ENCODE measurements at regions not wholly inside any gene's neighbourhood (a gene's known extent, or its start where the extent isn't known, plus 50 kb on each side); places are given as distances from the start of the nearest gene placed in this dataset.

GRCh38 chr5:54720341-54720740 lies 202.8 kb downstream of the SNX18 start:
- CTCF ChIA-PET (ENCODE audit: unreplicated experiment), result no interaction called here
- Histone ChIP-seq H3K9me2 (ENCODE audit: insufficient read depth, low read length) (no peaks in the 10 kb centered on the region), H3K79me2 (ENCODE audit: insufficient read depth, low read depth, low read length) (no peaks in the 10 kb centered on the region), H3K9me3 (ENCODE audit: low read length) (no peaks in the 10 kb centered on the region), H4K20me1 (ENCODE audit: insufficient read depth, low read length) (no peaks in the 10 kb centered on the region), H3K27ac (ENCODE audit: low read depth, low read length, poor library complexity, severe bottlenecking) (no peak overlapping the region), H2AFZ (ENCODE audit: low read length) (no peak overlapping the region), H3K4me2 (ENCODE audit: low read length) (no peak overlapping the region), H3K4me3 (ENCODE audit: low read depth, low read length, poor library complexity, severe bottlenecking) (no peak overlapping the region), H3K4me1 (ENCODE audit: insufficient read depth, low read length, poor library complexity, severe bottlenecking) (no peaks in the 10 kb centered on the region), H3K36me3 (ENCODE audit: insufficient read depth, low read length) (no peaks in the 10 kb centered on the region)
- POLR2A ChIA-PET, result no interaction called here
- intact Hi-C loops (cut with micrococcal nuclease; ENCODE audit: unreplicated experiment), result no loop called here
- BruUV-seq (replicated peaks), result no TSS peak
- DNase-seq (ENCODE audit: low spot score), result no peak
- TF ChIP-seq EZH2phosphoT487 (IDR thresholded peaks at IDR 0.05; ENCODE audit: borderline replicate concordance, low read depth, low read length) (no peak), CTCF (conservative IDR thresholded peaks at IDR 0.05; ENCODE audit: low read length) (no peak)

- H3K9me3 ChIP-seq (ENCODE audit: low read length), result no peaks in the 10 kb centered on the region
- H3K4me2 ChIP-seq (ENCODE audit: low read length), result no peak overlapping the region
- no peaks in the 10 kb centered on the region for H4K20me1 ChIP-seq (ENCODE audit: insufficient read depth, low read length)
- no peaks in the 10 kb centered on the region for H3K36me3 ChIP-seq (ENCODE audit: insufficient read depth, low read length)
- CTCF ChIA-PET (ENCODE audit: unreplicated experiment), result no interaction called here
- no peaks in the 10 kb centered on the region for H3K79me2 ChIP-seq (ENCODE audit: insufficient read depth, low read depth, low read length)
- no peaks in the 10 kb centered on the region for H3K4me1 ChIP-seq (ENCODE audit: insufficient read depth, low read length, poor library complexity, severe bottlenecking)
- H3K9me2 ChIP-seq (ENCODE audit: insufficient read depth, low read length), result no peaks in the 10 kb centered on the region
- POLR2A ChIA-PET, result interaction anchor here (0.6 kb wide), 1 partner anchor 655 kb away, joined by 3 read pairs; no protein-coding TSS in a partner anchor
- intact Hi-C loops (cut with micrococcal nuclease; ENCODE audit: unreplicated experiment), result no loop called here
- TF ChIP-seq EZH2phosphoT487 (IDR thresholded peaks at IDR 0.05; ENCODE audit: borderline replicate concordance, low read depth, low read length), result no peak
- no peak for TF ChIP-seq CTCF (conservative IDR thresholded peaks at IDR 0.05; ENCODE audit: low read length)
- no peak overlapping the region for H3K27ac ChIP-seq (ENCODE audit: low read depth, low read length, poor library complexity, severe bottlenecking)
- H3K4me3 ChIP-seq (ENCODE audit: low read depth, low read length, poor library complexity, severe bottlenecking), result no peak overlapping the region
- DNase-seq (ENCODE audit: low spot score), result no peak
- H2AFZ ChIP-seq (ENCODE audit: low read length), result no peak overlapping the region
- no TSS peak for BruUV-seq (replicated peaks)
These were observed 202.1 kb downstream of the SNX18 start for GRCh38 chr5:54719384-54720283.

- no peak for TF ChIP-seq EZH2phosphoT487 (IDR thresholded peaks at IDR 0.05; ENCODE audit: borderline replicate concordance, low read depth, low read length)
- TF ChIP-seq CTCF (conservative IDR thresholded peaks at IDR 0.05; ENCODE audit: low read length), result no peak
- Histone ChIP-seq H2AFZ (ENCODE audit: low read length) (no peak overlapping the region), H3K36me3 (ENCODE audit: insufficient read depth, low read length) (no peaks in the 10 kb centered on the region), H3K79me2 (ENCODE audit: insufficient read depth, low read depth, low read length) (no peaks in the 10 kb centered on the region), H3K27ac (ENCODE audit: low read depth, low read length, poor library complexity, severe bottlenecking) (no peak overlapping the region), H3K9me2 (ENCODE audit: insufficient read depth, low read length) (no peaks in the 10 kb centered on the region), H3K4me2 (ENCODE audit: low read length) (no peak overlapping the region), H3K4me1 (ENCODE audit: insufficient read depth, low read length, poor library complexity, severe bottlenecking) (no peaks in the 10 kb centered on the region), H4K20me1 (ENCODE audit: insufficient read depth, low read length) (no peaks in the 10 kb centered on the region), H3K9me3 (ENCODE audit: low read length) (no peaks in the 10 kb centered on the region), H3K4me3 (ENCODE audit: low read depth, low read length, poor library complexity, severe bottlenecking) (no peak overlapping the region)
- no peak for DNase-seq (ENCODE audit: low spot score)
- intact Hi-C loops (cut with micrococcal nuclease; ENCODE audit: unreplicated experiment), result no loop called here
- ChIA-PET CTCF (ENCODE audit: unreplicated experiment) (no interaction called here), POLR2A (no interaction called here)
- BruUV-seq (replicated peaks), result no TSS peak
These were observed 201.1 kb downstream of the SNX18 start for GRCh38 chr5:54718656-54719055.
